SU-DHL-6 (cell line): ENCODE measurements at regions not wholly inside any gene's neighbourhood (a gene's known extent, or its start where the extent isn't known, plus 50 kb on each side); places are given as distances from the start of the nearest gene placed in this dataset.

Source experiments
- H2AFZ ChIP-seq: fragments of 200-600 bp; sonication (generic); 2 replicates; pipeline ENCODE4 v1.6.1; 2014; ENCODE audit warnings: low read depth, mild to moderate bottlenecking, moderate library complexity, mixed read lengths, antibody characterized with exemption, low read length; ENCODE audit not compliant: severe bottlenecking
- H3F3A ChIP-seq: fragments of 200-600 bp; shearing (Covaris generic); 2 replicates; pipeline ENCODE4 v1.6.0; 2016; ENCODE audit warnings: antibody characterized with exemption, mild to moderate bottlenecking; ENCODE audit not compliant: insufficient read depth
- H3K27ac ChIP-seq: fragments of 200-600 bp; sonication (generic); 2 replicates; pipeline ENCODE4 v1.5.1; 2016; ENCODE audit warnings: low read depth, mild to moderate bottlenecking, low read length, moderate library complexity, mixed read lengths
- H3K27me3 ChIP-seq: fragments of 200-600 bp; sonication (generic), shearing (Covaris generic); 2 replicates; pipeline ENCODE4 v1.6.0; 2014; ENCODE audit warnings: mild to moderate bottlenecking, low read length
- H3K36me3 ChIP-seq: fragments of 200-600 bp; sonication (generic); 2 replicates; pipeline ENCODE4 v1.6.1; 2014; ENCODE audit warnings: mild to moderate bottlenecking, low read length, mixed read lengths
- H3K4me2 ChIP-seq: fragments of 300-600, 200-600 bp; shearing (Covaris generic), sonication (generic); 2 replicates; pipeline ENCODE4 v1.6.0; 2014; ENCODE audit warnings: low read length, low read depth, mild to moderate bottlenecking; ENCODE audit not compliant: poor library complexity, severe bottlenecking
- H3K4me3 ChIP-seq: fragments of 200-600 bp; sonication (generic); 2 replicates; pipeline ENCODE4 v1.5.1; 2014; ENCODE audit warnings: antibody characterized with exemption, low read length, mild to moderate bottlenecking, mixed read lengths; ENCODE audit not compliant: insufficient read depth, poor library complexity, severe bottlenecking
- H3K79me2 ChIP-seq: fragments of 200-600 bp; sonication (generic); 2 replicates; pipeline ENCODE4 v1.6.1; 2014; ENCODE audit warnings: mild to moderate bottlenecking, low read length, moderate library complexity; ENCODE audit not compliant: insufficient read depth
- H3K9ac ChIP-seq: fragments of 200-600 bp; sonication (generic); 2 replicates; pipeline ENCODE4 v1.7.0; 2014; ENCODE audit warnings: mild to moderate bottlenecking, low read length
- H3K9me2 ChIP-seq: fragments of 200-600 bp; sonication (generic); replicated peaks from 2 replicates; pipeline ENCODE4 v1.6.1; 2014; ENCODE audit warnings: low read length; ENCODE audit not compliant: insufficient read depth
- H3K9me3 ChIP-seq: fragments of 200-600 bp; sonication (generic); 2 replicates; pipeline ENCODE4 v1.6.1; 2014; ENCODE audit warnings: low read length, mixed read lengths; ENCODE audit not compliant: insufficient read depth
- H4K20me1 ChIP-seq: fragments of 200-600 bp; sonication (generic); 2 replicates; pipeline ENCODE4 v1.6.1; 2014; ENCODE audit warnings: low read depth, mild to moderate bottlenecking, antibody characterized with exemption, low read length, moderate library complexity, mixed read lengths
- CTCF ChIP-seq: fragments of 200-600 bp; sonication (generic); IDR thresholded peaks from one replicate; pipeline ENCODE4 v1.5.1; 2017; ENCODE audit warnings: antibody characterized with exemption, mild to moderate bottlenecking, low read length, moderate library complexity; ENCODE audit not compliant: insufficient read depth, poor library complexity, severe bottlenecking
- EZH2phosphoT487 ChIP-seq: fragments of 200-600 bp; sonication (generic), shearing (Covaris generic); conservative IDR thresholded peaks from 2 replicates; pipeline ENCODE4 v1.6.1; 2018; ENCODE audit warnings: mild to moderate bottlenecking, antibody characterized with exemption, low read length, moderate library complexity, mixed read lengths

GRCh38 chr12:13788626-13789025, 192.8 kb downstream of the GRIN2B start:
- no peaks in the 10 kb centered on the region for H3K9me3 ChIP-seq
- H3K4me2 ChIP-seq, result no peak overlapping the region
- no peak overlapping the region for H2AFZ ChIP-seq
- no peak overlapping the region for H3K4me3 ChIP-seq
- no peaks in the 10 kb centered on the region for H3K27me3 ChIP-seq
- H3F3A ChIP-seq, result no peaks in the 10 kb centered on the region
- H4K20me1 ChIP-seq, result no peaks in the 10 kb centered on the region
- no peaks in the 10 kb centered on the region for H3K79me2 ChIP-seq
- no peak for TF ChIP-seq CTCF
- TF ChIP-seq EZH2phosphoT487, result no peak
- no peaks in the 10 kb centered on the region for H3K9me2 ChIP-seq
- no peaks in the 10 kb centered on the region for H3K36me3 ChIP-seq
- no peak overlapping the region for H3K27ac ChIP-seq
- no peak overlapping the region for H3K9ac ChIP-seq

- Histone ChIP-seq H3K27me3 (no peaks in the 10 kb centered on the region), H3K4me3 (no peak overlapping the region), H2AFZ (no peak overlapping the region), H3K9ac (no peak overlapping the region), H3K79me2 (no peaks in the 10 kb centered on the region), H3K36me3 (no peaks in the 10 kb centered on the region), H3K27ac (no peak overlapping the region), H3K4me2 (no peak overlapping the region), H3K9me2 (no peaks in the 10 kb centered on the region), H4K20me1 (no peaks in the 10 kb centered on the region), H3K9me3 (no peaks in the 10 kb centered on the region), H3F3A (no peaks in the 10 kb centered on the region)
- TF ChIP-seq EZH2phosphoT487, result no peak
- TF ChIP-seq CTCF, result no peak
Measured at GRCh38 chr12:13786646-13787045, 194.8 kb downstream of the GRIN2B start.

- Histone ChIP-seq H3K4me2 (no peak overlapping the region), H3K27me3 (no peaks in the 10 kb centered on the region), H3F3A (no peaks in the 10 kb centered on the region), H3K9me3 (no peaks in the 10 kb centered on the region), H3K9me2 (no peaks in the 10 kb centered on the region), H3K4me3 (no peak overlapping the region), H3K9ac (no peak overlapping the region), H3K27ac (no peak overlapping the region), H2AFZ (no peak overlapping the region), H4K20me1 (no peaks in the 10 kb centered on the region), H3K79me2 (no peaks in the 10 kb centered on the region), H3K36me3 (no peaks in the 10 kb centered on the region)
- TF ChIP-seq EZH2phosphoT487, result no peak
- no peak for TF ChIP-seq CTCF
Measured at GRCh38 chr12:13784504-13784903, 196.9 kb downstream of the GRIN2B start.

GRCh38 chr12:13780453-13780852, 200.9 kb downstream of the GRIN2B start:
- Histone ChIP-seq H3K27ac (no peak overlapping the region), H3K9me3 (no peaks in the 10 kb centered on the region), H3K9ac (no peak overlapping the region), H3K27me3 (no peaks in the 10 kb centered on the region), H3K4me2 (no peak overlapping the region), H3F3A (no peaks in the 10 kb centered on the region), H4K20me1 (no peaks in the 10 kb centered on the region), H3K9me2 (no peaks in the 10 kb centered on the region), H2AFZ (no peak overlapping the region), H3K36me3 (no peaks in the 10 kb centered on the region), H3K4me3 (no peak overlapping the region), H3K79me2 (no peaks in the 10 kb centered on the region)
- TF ChIP-seq CTCF (no peak), EZH2phosphoT487 (no peak)
